ENCODE measurements at regions not wholly inside any gene's neighbourhood (a gene's known extent, or its start where the extent isn't known, plus 50 kb on each side); places are given as distances from the start of the nearest gene placed in this dataset.

DNA sequence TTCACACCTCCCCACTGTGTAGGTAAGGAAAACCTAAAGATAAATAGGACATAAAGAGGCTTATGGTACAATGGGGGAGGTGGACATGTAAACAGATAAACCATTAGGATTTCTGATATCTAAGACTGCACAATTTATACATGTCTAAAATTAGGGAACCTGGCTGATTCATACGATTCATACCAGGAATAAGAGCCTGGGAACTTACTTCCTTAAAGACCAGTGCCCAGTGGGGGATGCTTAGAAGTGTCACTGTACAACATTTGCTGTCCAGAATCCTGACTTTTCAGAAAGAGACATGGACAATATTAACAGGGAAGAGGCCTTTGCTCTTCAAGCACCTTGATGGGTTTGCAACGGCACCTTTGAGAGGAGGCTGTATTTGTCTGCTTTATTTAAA lies 116.8 kb upstream of the KIT start:
- peaks cover 4 to 10% of the 10 kb centered on the region in 2 donors for H3K4me1 ChIP-seq
- H3K27ac ChIP-seq = no peak overlapping the region
- no peak overlapping the region for H3K4me3 ChIP-seq
- DNase-seq (no peak), ATAC-seq (no peak)
- no peaks in the 10 kb centered on the region for H3K36me3 ChIP-seq
- intact Hi-C loops (cut with DNase I) = no loop called here
- no peaks in the 10 kb centered on the region for H3K27me3 ChIP-seq
- H3K9me3 ChIP-seq = no peaks in the 10 kb centered on the region
- TF ChIP-seq, protein P1, sequence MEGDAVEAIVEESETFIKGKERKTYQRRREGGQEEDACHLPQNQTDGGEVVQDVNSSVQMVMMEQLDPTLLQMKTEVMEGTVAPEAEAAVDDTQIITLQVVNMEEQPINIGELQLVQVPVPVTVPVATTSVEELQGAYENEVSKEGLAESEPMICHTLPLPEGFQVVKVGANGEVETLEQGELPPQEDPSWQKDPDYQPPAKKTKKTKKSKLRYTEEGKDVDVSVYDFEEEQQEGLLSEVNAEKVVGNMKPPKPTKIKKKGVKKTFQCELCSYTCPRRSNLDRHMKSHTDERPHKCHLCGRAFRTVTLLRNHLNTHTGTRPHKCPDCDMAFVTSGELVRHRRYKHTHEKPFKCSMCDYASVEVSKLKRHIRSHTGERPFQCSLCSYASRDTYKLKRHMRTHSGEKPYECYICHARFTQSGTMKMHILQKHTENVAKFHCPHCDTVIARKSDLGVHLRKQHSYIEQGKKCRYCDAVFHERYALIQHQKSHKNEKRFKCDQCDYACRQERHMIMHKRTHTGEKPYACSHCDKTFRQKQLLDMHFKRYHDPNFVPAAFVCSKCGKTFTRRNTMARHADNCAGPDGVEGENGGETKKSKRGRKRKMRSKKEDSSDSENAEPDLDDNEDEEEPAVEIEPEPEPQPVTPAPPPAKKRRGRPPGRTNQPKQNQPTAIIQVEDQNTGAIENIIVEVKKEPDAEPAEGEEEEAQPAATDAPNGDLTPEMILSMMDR (IDR thresholded peaks at IDR 0.05) = no peak

DNA sequence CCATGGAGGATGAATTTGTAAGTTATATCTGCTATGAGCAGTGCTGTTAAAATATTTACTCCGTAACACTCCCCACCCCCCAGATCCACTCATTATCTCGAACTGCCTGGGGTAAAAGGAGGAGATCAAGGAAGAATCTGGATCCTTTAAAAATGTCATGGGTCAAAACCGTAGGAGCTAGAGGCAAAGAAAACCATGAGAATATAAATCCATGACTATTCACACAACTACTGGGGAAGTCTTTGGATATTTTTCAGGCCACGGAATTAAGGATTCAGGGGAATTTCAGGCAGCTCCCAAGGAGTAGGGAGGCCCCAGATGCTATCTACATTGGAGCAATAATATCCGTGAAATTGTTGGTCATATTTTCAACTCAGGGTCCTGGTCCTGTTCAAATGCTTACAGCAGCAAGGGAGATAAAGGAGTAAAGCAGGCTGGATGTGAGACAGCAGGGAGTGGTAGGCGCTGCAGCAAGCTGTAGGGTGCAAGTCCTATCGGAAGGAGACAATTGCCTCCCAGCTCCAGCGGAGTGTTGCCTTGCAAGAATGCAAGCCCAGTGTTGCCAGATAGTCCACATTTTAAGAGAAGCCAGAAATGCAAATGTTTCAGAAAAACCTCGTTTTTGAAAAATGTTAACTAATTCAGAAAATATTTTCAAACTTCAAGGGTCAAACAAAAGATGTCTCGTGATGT lies 116.2 kb upstream of the KIT start:
- TF ChIP-seq, protein P1 (IDR thresholded peaks at IDR 0.05) = no peak
- intact Hi-C loops (cut with DNase I) = no loop called here
- Histone ChIP-seq H3K27me3 (no peaks in the 10 kb centered on the region), H3K4me3 (no peak overlapping the region), H3K9me3 (no peaks in the 10 kb centered on the region), H3K36me3 (no peaks in the 10 kb centered on the region), H3K4me1 (peaks cover 4 to 10% of the 10 kb centered on the region in 2 donors), H3K27ac (no peak overlapping the region)
- no peak for DNase-seq
- ATAC-seq = no peak

DNA sequence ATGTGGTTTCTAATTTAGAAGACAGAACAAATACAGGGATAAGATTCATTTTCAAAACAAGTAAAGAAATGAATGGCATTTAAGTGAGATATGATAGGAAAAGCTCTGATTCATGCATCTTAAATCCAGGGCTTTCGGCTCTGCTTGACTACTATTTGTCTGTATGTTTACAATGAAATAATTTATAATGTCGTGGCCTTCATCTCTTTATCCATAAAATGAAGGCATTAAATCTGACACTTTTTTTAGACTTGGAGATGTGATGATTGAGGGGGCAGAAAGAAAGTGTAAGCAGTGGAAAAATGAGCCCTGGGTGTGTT lies 115.7 kb upstream of the KIT start:
- Histone ChIP-seq H3K9me3 (no peaks in the 10 kb centered on the region), H3K27ac (no peak overlapping the region), H3K27me3 (no peaks in the 10 kb centered on the region), H3K4me1 (peaks cover 4 to 10% of the 10 kb centered on the region in 2 donors), H3K36me3 (no peaks in the 10 kb centered on the region), H3K4me3 (no peak overlapping the region)
- intact Hi-C loops (cut with DNase I) = no loop called here
- TF ChIP-seq, protein P1 (IDR thresholded peaks at IDR 0.05) = no peak
- ATAC-seq = no peak
- no peak for DNase-seq

DNA sequence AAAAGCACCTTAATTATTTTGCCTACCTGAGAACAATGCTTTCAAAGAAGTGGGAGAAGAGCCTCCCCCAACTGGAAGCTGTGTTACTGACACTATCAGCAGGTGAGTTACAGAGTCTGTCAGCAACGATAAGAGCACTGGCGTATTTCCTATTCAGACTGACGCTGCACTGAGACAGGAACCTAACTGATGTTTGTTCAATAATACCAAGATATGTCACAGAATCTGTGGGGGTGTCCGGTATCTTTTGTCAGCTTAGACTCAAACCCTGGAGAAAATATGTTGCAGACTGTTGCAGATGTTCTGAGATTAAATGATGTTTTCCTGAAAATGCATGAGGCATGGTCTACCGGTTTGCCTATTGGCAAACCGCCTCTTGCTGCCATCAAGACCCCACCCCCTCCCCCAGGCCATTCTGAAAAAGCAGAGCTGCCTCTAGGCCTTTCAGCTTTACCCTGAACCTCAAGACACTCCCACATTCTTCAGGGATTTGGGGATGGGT lies 115.2 kb upstream of the KIT start:
- TF ChIP-seq, protein P1 (IDR thresholded peaks at IDR 0.05) = no peak
- DNase-seq (no peak), ATAC-seq (no peak)
- no peak overlapping the region for H3K4me3 ChIP-seq
- no peak overlapping the region for H3K27ac ChIP-seq
- H3K9me3 ChIP-seq = no peaks in the 10 kb centered on the region
- no peaks in the 10 kb centered on the region for H3K27me3 ChIP-seq
- H3K36me3 ChIP-seq = no peaks in the 10 kb centered on the region
- H3K4me1 ChIP-seq = peaks cover 4 to 10% of the 10 kb centered on the region in 2 donors
- intact Hi-C loops (cut with DNase I) = no loop called here

DNA sequence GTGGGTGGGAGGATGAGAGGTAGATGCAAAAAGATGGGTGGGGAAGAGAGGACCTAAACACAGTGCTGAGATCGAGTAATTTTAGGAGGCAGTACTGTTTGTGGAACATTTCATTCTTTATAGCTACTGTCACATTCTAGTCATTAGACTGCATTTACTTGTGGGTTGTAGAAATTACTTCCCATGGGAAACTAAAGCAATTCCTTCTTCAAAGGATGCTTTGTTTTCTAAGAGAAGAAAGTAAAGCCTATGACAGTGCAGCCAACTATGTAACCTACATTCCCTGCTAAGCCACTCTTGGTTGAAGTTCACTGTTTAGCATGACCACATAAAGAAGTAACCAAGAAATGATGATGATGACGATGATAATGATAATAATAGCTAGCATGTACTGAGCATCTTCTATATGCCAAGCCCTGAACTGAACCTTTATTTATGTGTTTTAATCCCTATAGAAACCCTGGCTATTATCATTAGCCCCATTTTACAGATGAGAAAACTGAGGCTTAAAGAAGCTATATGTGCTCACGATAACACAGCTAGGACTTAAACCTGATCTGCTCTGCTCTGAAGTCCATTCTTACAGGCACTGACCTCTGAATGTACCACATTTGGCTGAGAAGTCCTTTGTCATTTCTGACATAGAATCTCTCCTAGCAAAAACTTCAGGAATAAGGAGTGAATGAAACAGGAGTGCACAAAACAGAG lies 114.5 kb upstream of the KIT start:
- Histone ChIP-seq H3K27ac (no peak overlapping the region), H3K27me3 (no peaks in the 10 kb centered on the region), H3K9me3 (no peaks in the 10 kb centered on the region), H3K36me3 (no peaks in the 10 kb centered on the region), H3K4me3 (no peak overlapping the region), H3K4me1 (peaks cover 4 to 10% of the 10 kb centered on the region in 2 donors)
- intact Hi-C loops (cut with DNase I) = no loop called here
- DNase-seq (no peak), ATAC-seq (no peak)
- TF ChIP-seq, protein P1 (IDR thresholded peaks at IDR 0.05) = no peak

All from left lung (tissue), 4 donors.